Sigmoid colon (tissue), 4 donors: ENCODE measurements at regions not wholly inside any gene's neighbourhood (a gene's known extent, or its start where the extent isn't known, plus 50 kb on each side); places are given as distances from the start of the nearest gene placed in this dataset.

Source experiments
- CTCF ChIP-seq, 4 experiments: fragments of 450-650 bp in 3 of 4; fragments of 200-600 bp in 1 of 4; IDR thresholded peaks; one replicate each; pipeline ENCODE4 v1.5.1; 2016 to 2019; ENCODE audit warnings: antibody characterized with exemption in 4 of 4, mild to moderate bottlenecking in 3 of 4, moderate library complexity in 2 of 4
- EP300 ChIP-seq, 4 donors: sonication (generic); formaldehyde crosslinking; IDR thresholded peaks; one replicate each; pipeline ENCODE4 v1.6.1; 2017; ENCODE audit warnings: antibody characterized with exemption in 4 of 4
- POLR2A ChIP-seq, 2 donors: fragments of 450-650 bp; IDR thresholded peaks; one replicate each; pipeline ENCODE4 v1.6.1; 2016; ENCODE audit warnings: antibody characterized with exemption in 2 of 2, mild to moderate bottlenecking in 2 of 2, moderate library complexity in 2 of 2
- POLR2AphosphoS5 ChIP-seq, 4 donors: sonication (generic); formaldehyde crosslinking; IDR thresholded peaks; one replicate each; pipeline ENCODE4 v1.6.1; 2017; ENCODE audit warnings: antibody characterized with exemption in 4 of 4

GRCh38 chr6:87807475-87807874 lies 105.4 kb upstream of the AKIRIN2 start:
- TF ChIP-seq POLR2AphosphoS5 (IDR thresholded peaks at IDR 0.05) (no peak), CTCF (IDR thresholded peaks at IDR 0.05) (no peak), EP300 (IDR thresholded peaks at IDR 0.05) (no peak), POLR2A (IDR thresholded peaks at IDR 0.05) (no peak)
